PC-9 (cell line): ENCODE measurements at regions not wholly inside any gene's neighbourhood (a gene's known extent, or its start where the extent isn't known, plus 50 kb on each side); places are given as distances from the start of the nearest gene placed in this dataset.

Source experiments
- BruUV-seq: library from RNA; stranded (reverse); fragments of 400-500 nt; replicated peaks from 2 replicates; lab custom pipeline; 2021; lab: Mats Ljungman, UMichigan
- CTCF ChIA-PET: fragments of 300-600 bp; sonication (Branson Sonifier 250); formaldehyde crosslinking; loops from one replicate; lab custom pipeline; 2022; ENCODE audit warnings: antibody characterized with exemption; lab: Charles Lee
- POLR2A ChIA-PET: fragments of 300-600 bp; sonication (Branson Sonifier 250); formaldehyde crosslinking; loops from one replicate; lab custom pipeline; 2022; ENCODE audit warnings: antibody characterized with exemption; ENCODE audit not compliant: unreplicated experiment; lab: Charles Lee
- DNase-seq, 2 experiments: peaks; one replicate each; pipeline versions ENCODE4 v3.0.0 to v3.0.0-alpha.2; 2015 to 2022; ENCODE audit warnings: mixed read lengths in 1 of 2
- H2AFZ ChIP-seq: fragments of 200-600 bp; sonication (generic); 2 replicates; pipeline ENCODE4 v1.8.1; 2017; ENCODE audit warnings: antibody characterized with exemption
- H3F3A ChIP-seq: fragments of 200-600 bp; sonication (generic); 2 replicates; pipeline ENCODE4 v1.8.1; 2017; ENCODE audit warnings: antibody characterized with exemption, mild to moderate bottlenecking, low read depth; ENCODE audit not compliant: insufficient read depth
- H3K27ac ChIP-seq: fragments of 200-600 bp; sonication (generic); 2 replicates; pipeline ENCODE4 v1.6.1; 2016; ENCODE audit warnings: mixed run types
- H3K27me3 ChIP-seq: fragments of 200-600 bp; sonication (generic); 2 replicates; pipeline ENCODE4 v1.6.1; 2016; ENCODE audit warnings: low read depth, mixed run types; ENCODE audit not compliant: insufficient read depth
- H3K36me3 ChIP-seq: fragments of 200-600 bp; sonication (generic); 2 replicates; pipeline ENCODE4 v1.6.1; 2016; ENCODE audit warnings: low read depth, mixed run types
- H3K4me1 ChIP-seq: fragments of 200-600 bp; sonication (generic); replicated peaks from 2 replicates; pipeline ENCODE4 v1.6.1; 2016; ENCODE audit warnings: mixed run types; ENCODE audit not compliant: insufficient read depth
- H3K4me2 ChIP-seq: fragments of 200-600 bp; sonication (generic); 2 replicates; pipeline ENCODE4 v1.6.1; 2017; ENCODE audit warnings: mixed run types
- H3K4me3 ChIP-seq: fragments of 200-600 bp; sonication (generic); 2 replicates; pipeline ENCODE4 v1.6.1; 2016; ENCODE audit warnings: mixed run types
- H3K79me2 ChIP-seq: fragments of 200-600 bp; sonication (generic); 2 replicates; pipeline ENCODE4 v1.6.1; 2017; ENCODE audit warnings: low read depth, mixed run types
- H3K9me2 ChIP-seq: fragments of 200-600 bp; sonication (generic); 2 replicates; pipeline ENCODE4 v1.8.1; 2017; ENCODE audit warnings: mild to moderate bottlenecking; ENCODE audit not compliant: insufficient read depth
- H3K9me3 ChIP-seq: fragments of 200-600 bp; sonication (generic); 2 replicates; pipeline ENCODE4 v1.8.1; 2016; ENCODE audit warnings: low read depth; ENCODE audit not compliant: insufficient read depth
- H4K20me1 ChIP-seq: fragments of 200-600 bp; sonication (generic); 2 replicates; pipeline ENCODE4 v1.8.1; 2017; ENCODE audit not compliant: insufficient read depth
- EZH2 ChIP-seq: fragments of 200-600 bp; sonication (generic); IDR thresholded peaks from 2 replicates; pipeline ENCODE4 v1.8.0; 2017; ENCODE audit warnings: antibody characterized with exemption, low read depth
- intact Hi-C: fragments of 100-400 bp; cut with micrococcal nuclease; formaldehyde crosslinking; loops from one replicate; pipeline ENCODE4 v1.10.0; 2022; ENCODE audit not compliant: unreplicated experiment
- TF ChIP-seq, protein P1 (sequence below): fragments of 200-600 bp; sonication (generic); conservative IDR thresholded peaks from 2 replicates; pipeline ENCODE4 v1.6.1; 2017; ENCODE audit warnings: mixed run types, antibody characterized with exemption, mild to moderate bottlenecking, moderate library complexity

DNA sequence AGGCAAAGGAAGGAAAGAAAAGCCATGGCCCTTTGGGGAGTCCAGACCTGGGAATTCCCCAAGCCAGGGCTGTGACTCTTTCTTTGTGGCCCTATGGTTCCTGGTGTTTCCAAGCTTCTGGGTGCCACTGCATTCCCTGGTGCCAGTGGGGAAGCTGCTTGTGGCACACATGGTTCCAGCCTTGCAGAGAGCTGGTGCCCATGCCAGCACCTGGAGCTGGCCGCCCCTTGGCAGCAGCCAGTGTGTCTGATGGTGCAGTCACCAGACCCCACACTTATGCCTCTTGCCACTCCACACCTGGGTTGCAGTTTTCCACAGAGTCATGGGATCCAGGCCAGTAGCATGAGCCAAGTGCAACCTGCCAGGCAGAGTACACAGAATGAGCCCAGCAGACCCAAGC, 1495.3 kb upstream of the NUDT12 start:
- no peaks in the 10 kb centered on the region for H3K36me3 ChIP-seq
- no peak overlapping the region for H3K27ac ChIP-seq
- no TSS peak for BruUV-seq
- no peak for TF ChIP-seq EZH2
- TF ChIP-seq, protein P1, sequence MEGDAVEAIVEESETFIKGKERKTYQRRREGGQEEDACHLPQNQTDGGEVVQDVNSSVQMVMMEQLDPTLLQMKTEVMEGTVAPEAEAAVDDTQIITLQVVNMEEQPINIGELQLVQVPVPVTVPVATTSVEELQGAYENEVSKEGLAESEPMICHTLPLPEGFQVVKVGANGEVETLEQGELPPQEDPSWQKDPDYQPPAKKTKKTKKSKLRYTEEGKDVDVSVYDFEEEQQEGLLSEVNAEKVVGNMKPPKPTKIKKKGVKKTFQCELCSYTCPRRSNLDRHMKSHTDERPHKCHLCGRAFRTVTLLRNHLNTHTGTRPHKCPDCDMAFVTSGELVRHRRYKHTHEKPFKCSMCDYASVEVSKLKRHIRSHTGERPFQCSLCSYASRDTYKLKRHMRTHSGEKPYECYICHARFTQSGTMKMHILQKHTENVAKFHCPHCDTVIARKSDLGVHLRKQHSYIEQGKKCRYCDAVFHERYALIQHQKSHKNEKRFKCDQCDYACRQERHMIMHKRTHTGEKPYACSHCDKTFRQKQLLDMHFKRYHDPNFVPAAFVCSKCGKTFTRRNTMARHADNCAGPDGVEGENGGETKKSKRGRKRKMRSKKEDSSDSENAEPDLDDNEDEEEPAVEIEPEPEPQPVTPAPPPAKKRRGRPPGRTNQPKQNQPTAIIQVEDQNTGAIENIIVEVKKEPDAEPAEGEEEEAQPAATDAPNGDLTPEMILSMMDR: no peak
- no peaks in the 10 kb centered on the region for H3K9me2 ChIP-seq
- ChIA-PET CTCF (no interaction called here), POLR2A (no interaction called here)
- no peak for DNase-seq
- no peaks in the 10 kb centered on the region for H4K20me1 ChIP-seq
- no peaks in the 10 kb centered on the region for H3K4me1 ChIP-seq
- intact Hi-C loops: no loop called here
- no peaks in the 10 kb centered on the region for H3K79me2 ChIP-seq
- no peak overlapping the region for H3K4me3 ChIP-seq
- no peaks in the 10 kb centered on the region for H3F3A ChIP-seq
- H3K4me2 ChIP-seq: no peak overlapping the region
- H2AFZ ChIP-seq: no peak overlapping the region
- H3K27me3 ChIP-seq: no peaks in the 10 kb centered on the region
- H3K9me3 ChIP-seq: no peaks in the 10 kb centered on the region

DNA sequence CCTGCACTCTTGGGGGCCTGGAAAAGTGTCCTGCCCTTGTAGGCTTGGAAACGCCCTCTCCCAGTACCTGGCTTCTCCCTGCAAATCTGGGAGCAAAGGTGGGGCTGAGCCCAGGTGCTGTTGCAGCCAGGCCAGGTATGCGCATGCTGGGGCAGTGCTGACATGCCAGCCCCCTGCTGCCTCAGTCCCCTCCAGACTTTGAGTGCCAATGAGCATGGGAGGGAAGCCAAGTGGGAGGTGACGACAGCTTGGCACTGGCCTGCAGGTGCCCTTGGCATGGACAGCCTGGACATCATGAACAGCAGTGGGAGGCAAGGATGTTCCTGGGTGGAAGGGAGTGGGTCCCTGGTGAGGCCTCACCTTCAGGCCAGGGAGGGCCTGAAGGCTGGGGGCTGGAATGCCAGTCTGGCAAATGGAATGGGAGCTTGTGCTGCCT, 1494.4 kb upstream of the NUDT12 start:
- H3K27me3 ChIP-seq: no peaks in the 10 kb centered on the region
- no peak overlapping the region for H3K4me2 ChIP-seq
- H4K20me1 ChIP-seq: no peaks in the 10 kb centered on the region
- CTCF ChIA-PET: no interaction called here
- no peak for DNase-seq
- BruUV-seq: no TSS peak
- no peaks in the 10 kb centered on the region for H3K9me2 ChIP-seq
- H3K4me1 ChIP-seq: no peaks in the 10 kb centered on the region
- no peak overlapping the region for H3K4me3 ChIP-seq
- no peaks in the 10 kb centered on the region for H3K36me3 ChIP-seq
- intact Hi-C loops: no loop called here
- H3K79me2 ChIP-seq: no peaks in the 10 kb centered on the region
- TF ChIP-seq EZH2: no peak
- TF ChIP-seq, protein P1: no peak
- H2AFZ ChIP-seq: no peak overlapping the region
- no peaks in the 10 kb centered on the region for H3K9me3 ChIP-seq
- H3F3A ChIP-seq: no peaks in the 10 kb centered on the region
- POLR2A ChIA-PET: no interaction called here
- H3K27ac ChIP-seq: no peak overlapping the region

DNA sequence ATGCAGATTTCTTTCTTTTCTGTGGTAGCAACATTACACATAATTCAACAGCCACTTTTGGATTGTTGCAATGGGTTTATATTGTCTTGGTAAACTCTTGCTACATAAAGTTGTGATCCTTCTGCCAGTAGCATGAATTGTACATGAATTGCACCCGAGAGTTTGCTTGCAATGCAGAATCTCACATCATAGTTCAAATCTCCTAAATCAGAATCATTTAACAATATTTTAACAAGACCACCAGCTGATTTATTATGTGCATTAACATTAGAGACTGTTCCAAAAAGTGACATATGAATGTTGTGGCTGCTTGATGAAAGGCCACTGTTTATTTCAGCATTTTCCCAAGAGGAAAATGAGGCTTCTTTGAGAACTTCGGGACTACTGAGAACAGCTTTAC, 1491.8 kb upstream of the NUDT12 start:
- TF ChIP-seq, protein P1: no peak
- no peak for TF ChIP-seq EZH2
- H3K4me3 ChIP-seq: no peak overlapping the region
- H3K4me2 ChIP-seq: no peak overlapping the region
- H3K9me2 ChIP-seq: no peaks in the 10 kb centered on the region
- H3K27me3 ChIP-seq: no peaks in the 10 kb centered on the region
- intact Hi-C loops: no loop called here
- no peaks in the 10 kb centered on the region for H3K36me3 ChIP-seq
- DNase-seq: no peak
- H3K27ac ChIP-seq: no peak overlapping the region
- POLR2A ChIA-PET: no interaction called here
- H2AFZ ChIP-seq: no peak overlapping the region
- no peaks in the 10 kb centered on the region for H3K79me2 ChIP-seq
- H3F3A ChIP-seq: no peaks in the 10 kb centered on the region
- BruUV-seq: no TSS peak
- no peaks in the 10 kb centered on the region for H3K9me3 ChIP-seq
- CTCF ChIA-PET: no interaction called here
- H3K4me1 ChIP-seq: no peaks in the 10 kb centered on the region
- H4K20me1 ChIP-seq: no peaks in the 10 kb centered on the region
